Smooth muscle cell (in vitro differentiated cells): ENCODE measurements at regions not wholly inside any gene's neighbourhood (a gene's known extent, or its start where the extent isn't known, plus 50 kb on each side); places are given as distances from the start of the nearest gene placed in this dataset.

ENCODE experiments used
- DNase-seq: peaks from one replicate; lab custom pipeline; 2025; ENCODE audit not compliant: unreplicated experiment; lab: John Stamatoyannopoulos, UW
- H2AFZ ChIP-seq: fragments of 200-600 bp; sonication (generic); 2 replicates; pipeline ENCODE4 v1.6.0; 2016; ENCODE audit warnings: antibody characterized with exemption, low read depth, mild to moderate bottlenecking
- H3F3A ChIP-seq: fragments of 200-600 bp; sonication (generic); 2 replicates; pipeline ENCODE4 v1.6.0; 2017; ENCODE audit warnings: antibody characterized with exemption, low read depth
- H3K27ac ChIP-seq: fragments of 200-600 bp; sonication (generic); 2 replicates; pipeline ENCODE4 v1.5.1; 2016; ENCODE audit warnings: low read depth, mild to moderate bottlenecking
- H3K27me3 ChIP-seq: fragments of 200-600 bp; sonication (generic); 2 replicates; pipeline ENCODE4 v1.6.1; 2016; ENCODE audit warnings: low read depth, mild to moderate bottlenecking
- H3K36me3 ChIP-seq: fragments of 200-600 bp; sonication (generic); 2 replicates; pipeline ENCODE4 v1.5.1; 2016; ENCODE audit warnings: low read depth
- H3K4me1 ChIP-seq: fragments of 200-600 bp; sonication (generic); 2 replicates; pipeline ENCODE4 v1.5.1; 2016; ENCODE audit warnings: low read depth
- H3K4me2 ChIP-seq: fragments of 200-600 bp; sonication (generic); 2 replicates; pipeline ENCODE4 v1.6.0; 2016; ENCODE audit warnings: mild to moderate bottlenecking
- H3K4me3 ChIP-seq: fragments of 200-600 bp; sonication (generic); 2 replicates; pipeline ENCODE4 v1.5.1; 2016; ENCODE audit warnings: mild to moderate bottlenecking
- H3K79me2 ChIP-seq: fragments of 200-600 bp; sonication (generic); 2 replicates; pipeline ENCODE4 v1.6.0; 2016; ENCODE audit warnings: low read depth, mild to moderate bottlenecking
- H3K9ac ChIP-seq: fragments of 200-600 bp; sonication (generic); 2 replicates; pipeline ENCODE4 v1.6.0; 2016; ENCODE audit warnings: low read depth
- H3K9me3 ChIP-seq: fragments of 200-600 bp; sonication (generic); replicated peaks from 2 replicates; pipeline ENCODE4 v1.5.1; 2016; ENCODE audit warnings: low read depth
- H4K20me1 ChIP-seq: fragments of 200-600 bp; sonication (generic); 2 replicates; pipeline ENCODE4 v1.6.0; 2016; ENCODE audit warnings: low read depth
- CTCF ChIP-seq: fragments of 200-600 bp; sonication (generic); IDR thresholded peaks from 2 replicates; pipeline ENCODE4 v1.5.1; 2017; ENCODE audit warnings: borderline replicate concordance, mild to moderate bottlenecking, antibody characterized with exemption; ENCODE audit not compliant: insufficient read depth, poor library complexity, severe bottlenecking
- WGBS: methylation state at CpG from one replicate; pipeline ENCODE4 v1.1.7; 2016; ENCODE audit warnings: low lambda C conversion rate; 5-methylcytosine and 5-hydroxymethylcytosine counted together

GRCh38 chr11:103585401-103585800 is 451.0 kb upstream of the DDI1 start:
- no peaks in the 10 kb centered on the region for H3K27me3 ChIP-seq
- H4K20me1 ChIP-seq: no peaks in the 10 kb centered on the region
- no peaks in the 10 kb centered on the region for H3K36me3 ChIP-seq
- no peak for DNase-seq
- no peak overlapping the region for H3K4me3 ChIP-seq
- H3K27ac ChIP-seq: no peak overlapping the region
- no peak overlapping the region for H3K4me2 ChIP-seq
- no peaks in the 10 kb centered on the region for H3K4me1 ChIP-seq
- WGBS: 54% methylated on average over 2 of the region's 2 CpGs
- no peaks in the 10 kb centered on the region for H3F3A ChIP-seq
- H3K9me3 ChIP-seq: no peaks in the 10 kb centered on the region
- TF ChIP-seq CTCF: no peak
- H3K9ac ChIP-seq: no peak overlapping the region
- no peak overlapping the region for H2AFZ ChIP-seq
- H3K79me2 ChIP-seq: no peaks in the 10 kb centered on the region

- no peak overlapping the region for H3K4me2 ChIP-seq
- H3K79me2 ChIP-seq: no peaks in the 10 kb centered on the region
- no peak overlapping the region for H2AFZ ChIP-seq
- H3K4me3 ChIP-seq: no peak overlapping the region
- no peak for DNase-seq
- no peaks in the 10 kb centered on the region for H3K27me3 ChIP-seq
- no peaks in the 10 kb centered on the region for H3K36me3 ChIP-seq
- H3K9me3 ChIP-seq: no peaks in the 10 kb centered on the region
- no peak overlapping the region for H3K9ac ChIP-seq
- H3K4me1 ChIP-seq: no peaks in the 10 kb centered on the region
- no peaks in the 10 kb centered on the region for H4K20me1 ChIP-seq
- no peak for TF ChIP-seq CTCF
- no peaks in the 10 kb centered on the region for H3F3A ChIP-seq
- WGBS: 96% methylated on average over 5 of the region's 5 CpGs
- H3K27ac ChIP-seq: no peak overlapping the region
Measured at GRCh38 chr11:103585911-103586310, 450.5 kb upstream of the DDI1 start.

- H4K20me1 ChIP-seq: no peaks in the 10 kb centered on the region
- no peak for TF ChIP-seq CTCF
- H3K4me2 ChIP-seq: no peak overlapping the region
- H3K79me2 ChIP-seq: no peaks in the 10 kb centered on the region
- no peak overlapping the region for H2AFZ ChIP-seq
- no peak for DNase-seq
- H3K9me3 ChIP-seq: no peaks in the 10 kb centered on the region
- H3K27ac ChIP-seq: no peak overlapping the region
- H3K4me3 ChIP-seq: no peak overlapping the region
- H3K4me1 ChIP-seq: no peaks in the 10 kb centered on the region
- H3F3A ChIP-seq: no peaks in the 10 kb centered on the region
- no peaks in the 10 kb centered on the region for H3K27me3 ChIP-seq
- H3K9ac ChIP-seq: no peak overlapping the region
- WGBS: 91% methylated on average over 1 of the region's 1 CpG
- H3K36me3 ChIP-seq: no peaks in the 10 kb centered on the region
Measured at GRCh38 chr11:103586756-103587155, 449.7 kb upstream of the DDI1 start.

GRCh38 chr11:103587901-103588788 is 448.3 kb upstream of the DDI1 start:
- no peaks in the 10 kb centered on the region for H3K4me1 ChIP-seq
- no peaks in the 10 kb centered on the region for H3K79me2 ChIP-seq
- no peak overlapping the region for H3K27ac ChIP-seq
- no peaks in the 10 kb centered on the region for H3K27me3 ChIP-seq
- H3K9me3 ChIP-seq: no peaks in the 10 kb centered on the region
- no peak overlapping the region for H3K4me2 ChIP-seq
- no peaks in the 10 kb centered on the region for H3K36me3 ChIP-seq
- H3K4me3 ChIP-seq: no peak overlapping the region
- no peaks in the 10 kb centered on the region for H3F3A ChIP-seq
- WGBS: 88% methylated on average over 4 of the region's 4 CpGs
- no peak for TF ChIP-seq CTCF
- no peaks in the 10 kb centered on the region for H4K20me1 ChIP-seq
- H3K9ac ChIP-seq: no peak overlapping the region
- no peak overlapping the region for H2AFZ ChIP-seq
- no peak for DNase-seq
